ENCODE measurements at regions not wholly inside any gene's neighbourhood (a gene's known extent, or its start where the extent isn't known, plus 50 kb on each side); places are given as distances from the start of the nearest gene placed in this dataset.

DNA sequence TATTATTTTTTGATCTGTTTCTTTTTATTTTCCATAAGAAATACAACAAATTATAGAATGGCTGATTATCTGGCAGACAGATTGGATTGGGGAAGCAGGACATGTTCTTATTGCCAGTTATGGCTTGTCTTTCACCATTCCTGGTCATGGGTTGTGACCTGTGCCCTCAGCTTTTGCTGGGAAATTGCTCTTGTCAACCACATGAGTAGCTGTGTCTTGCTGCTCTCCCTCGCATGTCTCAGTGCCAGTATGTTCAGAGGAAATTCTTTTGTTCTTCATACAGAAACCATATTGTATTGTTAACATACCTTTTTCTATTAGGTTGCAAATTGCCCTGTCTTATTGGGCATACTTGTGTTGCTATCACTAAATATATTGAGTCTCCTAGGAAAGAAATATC, 344.1 kb downstream of the OSTF1 start:
- H3K4me3 ChIP-seq (ENCODE audit: insufficient read length, low read depth), result no peak overlapping the region
- H3K9me3 ChIP-seq (ENCODE audit: insufficient read depth, low read length), result no peaks in the 10 kb centered on the region
- no peak for TF ChIP-seq SUZ12 (IDR thresholded peaks at IDR 0.05; ENCODE audit: extremely low read depth, insufficient read depth, insufficient read length)
- no peak for TF ChIP-seq ZNF274 (IDR thresholded peaks at IDR 0.05; ENCODE audit: low read depth, low read length)
- TF ChIP-seq YY1 (IDR thresholded peaks at IDR 0.05; ENCODE audit: insufficient read depth, insufficient read length), result no peak
- no peaks in the 10 kb centered on the region for H3K27me3 ChIP-seq (ENCODE audit: insufficient read depth, insufficient read length)
- H3K4me1 ChIP-seq (ENCODE audit: insufficient read depth, insufficient read length), result no peaks in the 10 kb centered on the region
- DNase-seq (ENCODE audit: low read depth, low spot score), result no peak
- no peak overlapping the region for H3K9ac ChIP-seq (ENCODE audit: insufficient read length, low read depth)
- H3K36me3 ChIP-seq (ENCODE audit: insufficient read depth, insufficient read length, low read length), result no peaks in the 10 kb centered on the region

DNA sequence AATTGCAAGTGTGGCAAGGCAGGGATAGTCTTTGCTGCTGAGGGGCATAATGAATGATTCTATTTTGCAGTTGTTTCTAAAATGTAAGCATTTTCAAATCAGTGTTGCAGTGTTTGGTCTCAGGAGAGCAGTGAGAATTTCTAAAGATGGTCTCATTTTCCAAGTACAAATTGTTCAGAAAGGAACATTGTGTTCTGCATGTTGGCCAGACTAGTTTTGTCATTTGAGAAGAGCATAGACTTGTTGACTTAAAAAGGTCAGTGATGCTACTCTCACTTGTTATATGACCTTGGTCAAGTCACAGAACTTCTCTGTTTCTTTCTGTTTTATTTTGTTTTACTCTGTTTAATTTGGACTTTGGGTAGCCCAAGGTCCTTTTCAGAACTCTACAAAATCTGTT, 344.6 kb downstream of the OSTF1 start:
- Histone ChIP-seq H3K36me3 (ENCODE audit: insufficient read depth, insufficient read length, low read length) (no peaks in the 10 kb centered on the region), H3K9ac (ENCODE audit: insufficient read length, low read depth) (no peak overlapping the region), H3K9me3 (ENCODE audit: insufficient read depth, low read length) (no peaks in the 10 kb centered on the region), H3K4me3 (ENCODE audit: insufficient read length, low read depth) (no peak overlapping the region), H3K4me1 (ENCODE audit: insufficient read depth, insufficient read length) (no peaks in the 10 kb centered on the region), H3K27me3 (ENCODE audit: insufficient read depth, insufficient read length) (no peaks in the 10 kb centered on the region)
- TF ChIP-seq ZNF274 (IDR thresholded peaks at IDR 0.05; ENCODE audit: low read depth, low read length) (no peak), YY1 (IDR thresholded peaks at IDR 0.05; ENCODE audit: insufficient read depth, insufficient read length) (no peak), SUZ12 (IDR thresholded peaks at IDR 0.05; ENCODE audit: extremely low read depth, insufficient read depth, insufficient read length) (no peak)
- no peak for DNase-seq (ENCODE audit: low read depth, low spot score)

DNA sequence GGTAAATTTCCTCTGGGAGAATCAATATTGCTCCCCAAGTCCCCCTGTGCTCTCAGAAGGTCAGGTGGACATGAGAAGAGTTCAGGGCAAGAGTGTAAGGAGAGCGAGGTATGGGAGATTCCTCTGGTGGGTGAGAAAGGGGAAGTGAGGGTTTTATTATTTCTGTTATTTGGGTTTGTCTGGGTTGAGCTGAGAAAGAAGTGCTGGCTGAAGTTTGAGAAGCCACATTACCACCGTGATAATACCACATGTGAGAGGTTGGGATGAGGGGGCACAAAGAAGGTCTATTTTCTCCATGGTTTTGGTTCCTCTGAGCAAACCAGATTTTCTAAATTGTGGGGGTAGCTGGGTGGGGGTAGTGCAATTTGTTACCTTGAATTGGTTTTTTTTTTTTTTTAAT, 350.4 kb downstream of the OSTF1 start:
- Histone ChIP-seq H3K9ac (ENCODE audit: insufficient read length, low read depth) (no peak overlapping the region), H3K9me3 (ENCODE audit: insufficient read depth, low read length) (no peaks in the 10 kb centered on the region), H3K4me1 (ENCODE audit: insufficient read depth, insufficient read length) (no peaks in the 10 kb centered on the region), H3K4me3 (ENCODE audit: insufficient read length, low read depth) (no peak overlapping the region), H3K36me3 (ENCODE audit: insufficient read depth, insufficient read length, low read length) (no peaks in the 10 kb centered on the region), H3K27me3 (ENCODE audit: insufficient read depth, insufficient read length) (no peaks in the 10 kb centered on the region)
- no peak for DNase-seq (ENCODE audit: low read depth, low spot score)
- TF ChIP-seq ZNF274 (IDR thresholded peaks at IDR 0.05; ENCODE audit: low read depth, low read length) (no peak), YY1 (IDR thresholded peaks at IDR 0.05; ENCODE audit: insufficient read depth, insufficient read length) (no peak), SUZ12 (IDR thresholded peaks at IDR 0.05; ENCODE audit: extremely low read depth, insufficient read depth, insufficient read length) (no peak)

DNA sequence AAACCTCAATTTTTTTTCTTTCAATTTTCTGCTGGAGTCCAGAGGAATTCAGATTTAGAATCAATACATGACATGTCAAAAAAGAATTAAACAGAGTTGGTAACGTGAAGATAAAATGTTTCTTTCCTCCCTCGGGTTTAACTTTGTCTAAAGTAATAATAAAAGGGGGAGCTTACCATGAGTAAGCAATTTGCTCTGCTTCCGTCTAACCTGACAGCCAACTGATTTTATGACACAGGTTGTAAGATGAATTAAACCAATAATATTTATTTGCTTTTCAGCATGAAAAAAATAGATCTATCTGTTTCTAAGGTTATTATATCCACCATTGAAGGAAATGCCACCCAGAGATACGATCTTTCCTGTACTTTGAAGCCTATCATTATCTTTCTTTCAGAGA, 352.6 kb downstream of the OSTF1 start:
- Histone ChIP-seq H3K4me1 (ENCODE audit: insufficient read depth, insufficient read length) (no peaks in the 10 kb centered on the region), H3K36me3 (ENCODE audit: insufficient read depth, insufficient read length, low read length) (no peaks in the 10 kb centered on the region), H3K4me3 (ENCODE audit: insufficient read length, low read depth) (no peak overlapping the region), H3K9me3 (ENCODE audit: insufficient read depth, low read length) (no peaks in the 10 kb centered on the region), H3K9ac (ENCODE audit: insufficient read length, low read depth) (no peak overlapping the region), H3K27me3 (ENCODE audit: insufficient read depth, insufficient read length) (no peaks in the 10 kb centered on the region)
- TF ChIP-seq YY1 (IDR thresholded peaks at IDR 0.05; ENCODE audit: insufficient read depth, insufficient read length), result no peak
- TF ChIP-seq ZNF274 (IDR thresholded peaks at IDR 0.05; ENCODE audit: low read depth, low read length), result no peak
- TF ChIP-seq SUZ12 (IDR thresholded peaks at IDR 0.05; ENCODE audit: extremely low read depth, insufficient read depth, insufficient read length), result no peak
- DNase-seq (ENCODE audit: low read depth, low spot score), result no peak

DNA sequence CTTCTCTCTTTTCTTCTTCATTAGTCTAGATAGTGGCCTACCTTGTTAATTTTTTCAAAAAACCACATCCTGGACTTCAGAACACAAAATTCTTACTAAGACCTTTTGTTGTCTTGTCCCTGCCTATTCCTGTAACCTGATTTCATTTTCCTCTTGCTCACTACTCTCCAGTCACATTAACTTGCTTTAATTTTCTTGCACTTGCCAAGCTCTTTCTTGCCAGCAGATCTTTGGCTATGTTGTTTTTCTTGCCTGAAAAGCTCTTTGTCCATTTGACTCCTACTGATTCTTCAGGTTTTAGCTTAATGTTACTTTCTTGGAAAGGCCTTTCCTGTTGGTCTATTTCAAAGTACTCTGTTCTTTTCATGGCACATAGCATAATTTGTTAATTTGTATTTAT, 356.8 kb downstream of the OSTF1 start:
- Histone ChIP-seq H3K27me3 (ENCODE audit: insufficient read depth, insufficient read length) (no peaks in the 10 kb centered on the region), H3K9me3 (ENCODE audit: insufficient read depth, low read length) (no peaks in the 10 kb centered on the region), H3K4me3 (ENCODE audit: insufficient read length, low read depth) (no peak overlapping the region), H3K36me3 (ENCODE audit: insufficient read depth, insufficient read length, low read length) (no peaks in the 10 kb centered on the region), H3K9ac (ENCODE audit: insufficient read length, low read depth) (no peak overlapping the region), H3K4me1 (ENCODE audit: insufficient read depth, insufficient read length) (no peaks in the 10 kb centered on the region)
- DNase-seq (ENCODE audit: low read depth, low spot score), result no peak
- TF ChIP-seq YY1 (IDR thresholded peaks at IDR 0.05; ENCODE audit: insufficient read depth, insufficient read length), result no peak
- no peak for TF ChIP-seq SUZ12 (IDR thresholded peaks at IDR 0.05; ENCODE audit: extremely low read depth, insufficient read depth, insufficient read length)
- no peak for TF ChIP-seq ZNF274 (IDR thresholded peaks at IDR 0.05; ENCODE audit: low read depth, low read length)

DNA sequence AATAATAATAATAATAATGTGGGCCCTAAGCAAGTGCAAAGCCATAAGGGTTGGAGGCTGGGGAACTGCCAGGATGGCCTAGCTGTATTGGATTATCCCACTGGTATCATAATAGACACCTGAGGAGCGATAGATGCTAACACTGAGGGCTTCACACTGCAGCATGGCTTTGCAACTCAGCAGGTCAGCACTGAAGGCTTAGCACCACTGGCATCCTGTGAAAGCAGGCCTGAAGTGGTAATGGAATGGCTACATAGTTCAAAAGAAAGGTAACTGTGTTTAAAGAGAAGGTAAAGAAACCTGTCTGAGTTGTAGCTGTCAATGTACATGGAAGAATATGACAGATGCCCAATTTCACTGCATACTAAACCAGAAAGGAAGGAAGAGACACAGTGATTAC, 359.0 kb downstream of the OSTF1 start:
- no peaks in the 10 kb centered on the region for H3K27me3 ChIP-seq (ENCODE audit: insufficient read depth, insufficient read length)
- no peak for DNase-seq (ENCODE audit: low read depth, low spot score)
- no peaks in the 10 kb centered on the region for H3K36me3 ChIP-seq (ENCODE audit: insufficient read depth, insufficient read length, low read length)
- H3K4me1 ChIP-seq (ENCODE audit: insufficient read depth, insufficient read length), result no peaks in the 10 kb centered on the region
- H3K9me3 ChIP-seq (ENCODE audit: insufficient read depth, low read length), result no peaks in the 10 kb centered on the region
- H3K4me3 ChIP-seq (ENCODE audit: insufficient read length, low read depth), result no peak overlapping the region
- TF ChIP-seq YY1 (IDR thresholded peaks at IDR 0.05; ENCODE audit: insufficient read depth, insufficient read length) (no peak), ZNF274 (IDR thresholded peaks at IDR 0.05; ENCODE audit: low read depth, low read length) (no peak), SUZ12 (IDR thresholded peaks at IDR 0.05; ENCODE audit: extremely low read depth, insufficient read depth, insufficient read length) (no peak)
- H3K9ac ChIP-seq (ENCODE audit: insufficient read length, low read depth), result no peak overlapping the region

DNA sequence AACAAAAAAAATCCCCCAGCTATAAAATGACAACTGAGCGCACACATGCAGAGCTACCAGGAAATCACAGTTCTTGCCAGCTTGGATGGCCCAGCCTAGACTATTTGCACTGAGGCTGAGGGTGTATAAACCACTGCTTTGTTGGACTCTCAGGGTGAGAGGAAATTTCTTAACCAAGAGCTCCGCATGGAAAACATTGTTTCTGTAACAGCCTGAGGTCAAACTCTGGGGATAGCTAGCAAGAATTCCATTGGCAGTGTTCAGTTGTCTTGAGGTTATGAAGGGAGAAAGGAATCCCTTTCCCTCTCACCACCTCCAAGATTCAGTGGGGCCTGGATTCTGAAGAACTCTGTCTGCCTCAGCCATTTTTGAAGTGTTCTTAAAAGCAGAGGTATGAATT, 360.0 kb downstream of the OSTF1 start:
- DNase-seq (ENCODE audit: low read depth, low spot score), result no peak
- no peak overlapping the region for H3K4me3 ChIP-seq (ENCODE audit: insufficient read length, low read depth)
- H3K9me3 ChIP-seq (ENCODE audit: insufficient read depth, low read length), result no peaks in the 10 kb centered on the region
- H3K4me1 ChIP-seq (ENCODE audit: insufficient read depth, insufficient read length), result no peaks in the 10 kb centered on the region
- TF ChIP-seq YY1 (IDR thresholded peaks at IDR 0.05; ENCODE audit: insufficient read depth, insufficient read length), result no peak
- no peak for TF ChIP-seq ZNF274 (IDR thresholded peaks at IDR 0.05; ENCODE audit: low read depth, low read length)
- TF ChIP-seq SUZ12 (IDR thresholded peaks at IDR 0.05; ENCODE audit: extremely low read depth, insufficient read depth, insufficient read length), result no peak
- H3K9ac ChIP-seq (ENCODE audit: insufficient read length, low read depth), result no peak overlapping the region
- H3K36me3 ChIP-seq (ENCODE audit: insufficient read depth, insufficient read length, low read length), result no peaks in the 10 kb centered on the region
- H3K27me3 ChIP-seq (ENCODE audit: insufficient read depth, insufficient read length), result no peaks in the 10 kb centered on the region

DNA sequence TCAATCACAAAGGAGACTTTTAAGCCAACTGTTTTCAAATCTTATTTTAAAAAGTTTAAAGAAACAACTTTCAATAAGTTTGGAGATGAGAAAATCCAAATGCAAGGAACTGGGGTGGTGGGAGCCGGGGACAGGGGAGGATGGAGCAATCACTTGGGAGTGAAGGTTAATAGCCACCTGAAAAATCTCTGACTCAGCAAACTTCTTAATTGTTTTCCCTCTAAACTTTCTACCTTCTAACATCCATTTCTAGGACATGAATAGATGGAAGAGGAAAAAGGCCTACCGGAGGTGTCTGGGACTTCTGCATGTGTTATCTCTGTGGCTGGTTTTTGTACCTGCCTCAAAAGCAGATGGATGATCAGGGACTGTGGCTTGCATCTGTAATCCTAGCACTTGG, 360.6 kb downstream of the OSTF1 start:
- Histone ChIP-seq H3K4me1 (ENCODE audit: insufficient read depth, insufficient read length) (no peaks in the 10 kb centered on the region), H3K36me3 (ENCODE audit: insufficient read depth, insufficient read length, low read length) (no peaks in the 10 kb centered on the region), H3K9ac (ENCODE audit: insufficient read length, low read depth) (no peak overlapping the region), H3K4me3 (ENCODE audit: insufficient read length, low read depth) (no peak overlapping the region), H3K9me3 (ENCODE audit: insufficient read depth, low read length) (no peaks in the 10 kb centered on the region), H3K27me3 (ENCODE audit: insufficient read depth, insufficient read length) (no peaks in the 10 kb centered on the region)
- no peak for DNase-seq (ENCODE audit: low read depth, low spot score)
- TF ChIP-seq ZNF274 (IDR thresholded peaks at IDR 0.05; ENCODE audit: low read depth, low read length), result no peak
- TF ChIP-seq SUZ12 (IDR thresholded peaks at IDR 0.05; ENCODE audit: extremely low read depth, insufficient read depth, insufficient read length), result no peak
- no peak for TF ChIP-seq YY1 (IDR thresholded peaks at IDR 0.05; ENCODE audit: insufficient read depth, insufficient read length)

All from NT2/D1 (cell line).